Amniotic stem cell (primary cell): ENCODE measurements at regions not wholly inside any gene's neighbourhood (a gene's known extent, or its start where the extent isn't known, plus 50 kb on each side); places are given as distances from the start of the nearest gene placed in this dataset.
"Not testable (repeated sequence)": the region's sequence is repeated elsewhere in the genome, so short reads cannot be mapped to it uniquely, and the experiment has no call there.

ENCODE experiments used
- DNase-seq: peaks from one replicate; lab custom pipeline; 2025; lab: John Stamatoyannopoulos, UW

DNA sequence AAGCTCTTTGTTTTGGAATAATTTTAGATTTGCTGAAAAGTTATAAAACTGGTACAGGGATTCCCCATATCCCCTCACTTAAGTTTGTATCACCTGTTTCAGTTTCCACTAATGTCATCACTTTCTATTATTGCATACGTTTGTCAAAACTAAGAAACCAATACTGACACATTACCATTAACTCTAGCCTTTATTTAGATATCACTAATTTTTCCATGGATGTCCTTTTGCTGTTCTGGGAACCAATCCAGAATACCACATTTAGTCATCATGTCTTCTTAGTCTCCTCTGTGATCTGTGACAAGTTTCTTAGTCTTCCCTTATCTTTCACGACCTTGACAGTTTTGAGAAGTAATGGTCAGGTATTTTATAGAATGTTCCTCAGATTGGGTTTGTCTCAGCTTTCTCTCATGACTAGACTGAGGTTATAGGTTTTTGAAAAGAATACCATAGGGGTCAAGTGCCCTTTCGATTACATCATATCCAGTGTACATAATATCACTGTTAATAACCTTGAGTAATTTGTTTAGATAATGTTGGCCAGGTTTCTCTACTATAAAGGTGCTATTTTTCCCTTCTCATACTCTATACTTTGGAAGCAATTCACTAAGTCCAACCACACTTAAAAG, 51.9 kb upstream of the NMUR2 start:
- DNase-seq: no peak

DNA sequence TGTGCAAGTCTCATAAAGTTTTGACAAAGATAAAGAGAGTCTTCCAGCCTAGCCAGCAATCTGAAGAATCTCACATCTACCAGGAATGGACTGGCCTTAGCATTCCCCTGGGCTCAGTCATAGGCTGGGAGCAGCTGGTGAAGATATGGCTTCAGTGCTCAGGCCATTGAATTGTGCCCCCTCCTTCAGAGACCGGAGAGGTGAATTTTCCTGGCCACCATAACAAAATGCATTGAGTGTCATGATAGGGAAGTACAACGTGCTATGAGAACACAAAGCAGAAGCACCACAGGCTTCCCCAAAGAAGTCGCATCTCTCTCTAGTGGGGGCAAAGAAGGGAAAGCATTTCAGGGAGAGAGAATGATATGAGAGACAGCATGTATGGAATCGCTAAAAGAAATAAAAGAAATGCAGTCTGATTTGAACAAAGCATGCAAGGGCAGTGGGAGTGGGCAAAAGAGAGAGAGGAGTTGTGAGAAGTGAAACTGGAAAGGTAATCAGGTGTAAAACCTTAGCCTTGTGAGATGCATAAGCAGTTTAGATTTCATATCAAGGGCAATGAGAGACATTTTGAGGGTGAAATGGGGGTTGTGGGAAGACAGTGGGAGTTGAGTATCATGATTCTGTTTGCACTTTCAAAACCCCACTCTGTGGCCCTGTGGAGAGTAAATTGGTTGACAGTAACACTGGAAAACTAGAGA, 57.1 kb upstream of the NMUR2 start:
- DNase-seq: no peak

DNA sequence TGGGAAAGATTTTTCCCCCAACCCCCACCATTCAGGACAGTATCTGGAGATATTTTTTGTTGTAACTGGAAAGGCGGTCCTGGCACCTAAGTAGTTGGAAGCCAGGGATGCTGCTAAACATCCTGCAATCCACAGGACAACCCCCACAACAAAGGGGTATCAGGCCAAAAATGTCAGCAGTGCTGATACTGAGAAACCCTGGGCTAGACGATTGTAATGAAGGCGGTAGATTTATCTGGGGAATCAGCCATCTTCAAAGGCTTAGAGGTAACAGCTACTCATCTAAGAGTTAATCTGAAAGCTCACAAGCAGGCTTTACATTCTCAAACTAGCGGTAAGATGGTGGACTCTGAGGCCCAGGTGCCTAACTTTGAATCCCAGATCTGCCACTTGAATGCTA, 59.0 kb upstream of the NMUR2 start:
- DNase-seq: no peak

- DNase-seq: no peak
These were observed 60.1 kb upstream of the NMUR2 start for GRCh38 chr5:152465140-152465539.

DNA sequence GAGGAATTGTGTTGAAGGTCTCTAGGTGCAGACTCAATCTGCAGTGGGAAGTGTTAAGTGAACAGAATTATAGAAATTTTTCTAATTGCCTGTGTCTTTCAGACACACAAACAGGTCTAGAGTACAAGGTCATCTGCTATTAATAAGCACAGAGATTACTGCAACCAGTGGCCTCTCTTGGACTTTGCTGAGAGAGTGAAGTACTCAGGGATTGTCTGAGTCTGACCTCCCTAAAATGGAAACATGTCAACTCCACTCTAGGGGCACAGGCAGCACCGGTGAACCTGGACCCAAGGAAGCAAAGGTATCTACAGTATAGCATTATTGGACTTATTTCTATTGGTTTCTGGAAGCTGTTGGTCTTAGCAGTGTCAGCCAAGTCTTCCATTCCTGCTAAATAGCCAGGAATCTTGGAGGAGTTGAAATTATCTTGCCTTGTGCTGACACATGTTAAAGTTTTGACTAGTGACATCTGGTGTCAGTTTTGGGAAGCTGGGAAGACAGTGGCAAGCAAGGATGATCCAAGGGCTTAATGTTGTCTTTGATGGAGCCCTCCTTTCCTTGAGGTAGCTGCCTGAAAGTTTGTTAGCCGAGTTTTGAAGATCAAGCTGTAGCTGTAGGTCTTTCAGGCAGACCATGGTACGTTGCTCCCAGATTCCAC, 61.1 kb upstream of the NMUR2 start:
- DNase-seq: no peak

DNA sequence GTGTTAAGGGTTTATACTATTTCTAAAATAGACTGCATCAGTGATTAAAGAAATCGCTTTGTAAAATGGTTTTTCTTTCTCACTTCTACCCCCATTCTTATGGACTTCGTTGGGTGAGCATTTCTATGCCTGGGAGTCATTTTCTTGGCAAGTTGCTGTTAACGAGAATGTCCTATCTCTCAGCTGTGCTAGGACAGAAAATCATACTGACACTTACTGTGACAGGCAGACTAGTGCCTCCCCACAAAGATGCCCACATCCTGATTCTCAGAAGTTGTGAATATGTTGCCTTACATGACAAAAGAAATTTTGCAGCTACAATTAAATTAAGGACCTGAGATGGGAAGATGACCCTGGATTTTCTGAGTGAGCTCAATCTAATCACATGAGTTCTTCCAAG, 65.1 kb upstream of the NMUR2 start:
- DNase-seq: no peak

GRCh38 chr5:152472083-152472482, 67.0 kb upstream of the NMUR2 start:
- no peak for DNase-seq

- DNase-seq: no peak
These were observed 69.9 kb upstream of the NMUR2 start for GRCh38 chr5:152474961-152475360.

DNA sequence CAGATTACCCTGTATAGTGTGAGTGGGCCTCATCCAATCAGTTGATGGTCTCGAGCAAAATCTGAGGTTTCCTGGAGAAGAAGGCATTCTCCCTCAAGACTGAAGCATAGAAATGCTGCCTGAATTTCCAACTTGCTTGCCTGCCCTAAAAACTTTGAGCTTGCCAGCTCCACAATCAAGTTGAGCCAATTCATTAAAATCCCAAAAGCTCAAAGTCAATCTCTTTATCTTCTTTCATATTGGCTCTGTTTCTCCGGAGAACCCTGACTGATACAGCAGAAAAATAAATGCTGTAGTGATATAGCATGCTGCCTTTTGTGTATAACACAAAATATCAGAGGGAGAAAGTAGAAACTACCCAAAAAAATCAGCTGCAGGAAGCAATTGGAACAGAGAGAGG, 72.5 kb upstream of the NMUR2 start:
- no peak for DNase-seq

DNA sequence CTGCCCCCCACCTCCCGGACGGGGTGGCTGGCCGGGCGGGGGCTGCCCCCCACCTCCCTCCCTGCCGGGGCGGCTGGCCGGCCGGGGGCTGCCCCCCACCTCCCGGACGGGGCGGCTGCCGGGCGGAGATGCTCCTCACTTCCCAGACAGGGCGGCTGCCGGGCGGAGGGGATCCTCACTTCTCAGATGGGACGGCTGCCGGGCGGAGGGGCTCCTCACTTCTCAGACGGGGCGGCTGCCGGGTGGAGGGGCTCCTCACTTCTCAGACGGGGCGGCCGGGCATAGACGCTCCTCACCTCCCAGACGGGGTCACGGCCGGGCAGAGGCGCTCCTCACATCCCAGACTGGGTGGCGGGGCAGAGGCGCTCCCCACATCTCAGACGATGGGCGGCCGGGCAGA, 74.8 kb upstream of the NMUR2 start:
- DNase-seq: not testable (repeated sequence)

GRCh38 chr5:152480677-152481076, 75.6 kb upstream of the NMUR2 start:
- DNase-seq: not testable (repeated sequence)

DNA sequence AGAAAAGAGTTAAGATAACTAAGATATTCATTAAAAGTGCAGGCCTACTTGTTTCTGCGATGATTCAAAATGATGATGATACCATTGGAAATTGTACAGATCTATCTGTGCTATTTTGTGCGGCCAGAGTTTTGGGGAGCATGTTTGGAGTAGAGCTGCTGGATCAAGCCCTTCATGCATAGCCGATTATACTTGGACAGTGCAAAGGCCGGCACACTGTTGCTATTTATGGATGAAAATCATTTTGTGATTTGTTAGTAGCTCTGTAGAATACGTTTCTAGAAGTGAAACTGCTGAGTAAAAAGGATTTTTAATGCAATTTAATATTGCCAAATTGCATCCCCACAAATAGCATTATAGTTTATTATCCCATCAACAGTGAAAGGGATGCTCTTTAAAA, 82.1 kb upstream of the NMUR2 start:
- DNase-seq: no peak

- no peak for DNase-seq
These were observed 83.8 kb upstream of the NMUR2 start for GRCh38 chr5:152488869-152489268.

DNA sequence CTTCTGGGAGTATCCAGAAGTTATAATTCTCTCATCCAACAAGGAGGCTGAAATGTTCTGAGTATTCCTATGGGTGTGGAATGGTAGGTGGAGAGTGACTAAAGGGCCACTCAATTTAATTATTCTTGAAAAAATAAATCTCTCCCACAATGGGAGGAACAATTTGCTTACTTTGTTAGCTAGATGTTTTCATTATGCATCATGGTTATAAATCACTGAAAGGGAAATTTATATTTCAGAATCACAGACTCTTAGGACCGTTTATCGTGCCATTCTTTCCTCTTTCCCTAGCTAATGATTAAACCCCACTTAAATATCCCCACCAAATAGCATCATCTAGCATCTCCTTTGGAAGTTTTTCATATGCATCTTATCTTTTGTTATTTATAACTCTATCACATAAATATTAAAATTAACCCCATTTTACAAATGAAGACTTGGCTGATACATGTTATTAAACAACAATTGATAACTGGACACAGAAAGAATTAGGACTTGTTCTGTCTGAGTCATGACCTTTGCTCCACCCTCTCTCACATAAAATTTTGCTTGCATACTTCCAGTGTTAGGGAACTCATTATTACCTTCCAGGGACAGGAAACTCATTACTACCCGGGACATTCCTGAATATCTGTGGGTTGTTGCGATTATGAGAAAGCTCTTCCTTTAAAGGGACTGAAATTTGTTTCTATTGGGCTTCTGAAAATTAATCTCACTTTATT, 94.9 kb upstream of the NMUR2 start:
- DNase-seq: no peak

GRCh38 chr5:152501294-152501693, 96.2 kb upstream of the NMUR2 start:
- DNase-seq: no peak

- no peak for DNase-seq
These were observed 98.1 kb upstream of the NMUR2 start for GRCh38 chr5:152503206-152503605.

DNA sequence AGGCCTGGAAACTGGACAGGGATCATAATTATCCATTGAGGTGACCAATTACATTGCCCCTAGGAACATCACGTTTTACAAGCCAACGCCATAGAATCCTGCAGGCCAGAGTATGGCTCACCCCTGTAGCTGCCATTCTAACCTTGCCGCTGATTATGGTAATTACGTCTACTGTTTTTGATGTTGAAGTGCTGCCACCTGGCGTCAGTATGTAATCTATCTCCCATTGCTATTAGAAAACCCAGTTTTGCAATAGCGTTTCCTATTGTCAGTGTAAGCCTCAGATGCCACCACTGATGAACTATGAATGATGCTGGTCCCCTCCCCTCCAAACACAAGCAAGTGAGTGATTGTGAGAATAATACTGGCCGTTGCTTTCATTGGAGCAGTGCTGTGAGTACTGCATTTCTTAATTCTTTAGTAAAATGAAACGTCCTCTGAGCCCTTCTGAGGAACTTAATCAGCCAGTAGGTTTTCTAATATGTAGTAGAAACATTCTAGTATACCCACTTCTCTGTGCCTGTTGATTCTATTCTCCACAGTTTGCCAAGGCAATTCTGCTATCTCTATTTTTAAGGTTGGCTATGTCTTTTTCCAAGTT, 100.5 kb upstream of the NMUR2 start:
- no peak for DNase-seq

GRCh38 chr5:152511120-152511519, 106.0 kb upstream of the NMUR2 start:
- DNase-seq: no peak

DNA sequence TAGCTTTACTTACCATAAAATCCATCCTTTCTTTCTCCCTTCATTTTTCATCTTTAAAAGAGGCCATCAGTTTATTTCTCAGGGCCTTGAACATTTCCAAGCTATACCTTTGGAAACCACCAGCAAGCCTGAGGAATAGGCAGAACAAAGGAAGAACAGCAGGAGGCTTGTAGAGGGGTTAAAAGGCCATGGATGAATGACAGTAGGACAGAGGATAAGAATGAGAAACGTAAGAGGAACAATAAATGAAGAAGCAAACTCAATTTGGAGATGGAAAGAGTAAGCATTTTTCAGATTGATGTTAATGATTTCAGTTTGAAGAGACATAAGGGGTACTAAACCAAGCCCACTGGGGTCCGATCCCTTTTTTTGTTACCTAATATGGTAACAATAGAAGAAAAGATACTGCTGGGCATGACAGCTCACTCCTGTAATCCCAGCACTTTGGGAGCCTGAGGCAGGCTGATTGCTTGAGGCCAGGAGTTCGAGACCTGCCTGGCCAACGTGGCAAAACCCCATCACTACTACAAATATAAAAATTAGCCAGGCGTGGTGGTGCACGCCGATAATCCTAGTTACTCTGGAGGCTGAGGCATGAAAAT, 106.6 kb upstream of the NMUR2 start:
- no peak for DNase-seq

DNA sequence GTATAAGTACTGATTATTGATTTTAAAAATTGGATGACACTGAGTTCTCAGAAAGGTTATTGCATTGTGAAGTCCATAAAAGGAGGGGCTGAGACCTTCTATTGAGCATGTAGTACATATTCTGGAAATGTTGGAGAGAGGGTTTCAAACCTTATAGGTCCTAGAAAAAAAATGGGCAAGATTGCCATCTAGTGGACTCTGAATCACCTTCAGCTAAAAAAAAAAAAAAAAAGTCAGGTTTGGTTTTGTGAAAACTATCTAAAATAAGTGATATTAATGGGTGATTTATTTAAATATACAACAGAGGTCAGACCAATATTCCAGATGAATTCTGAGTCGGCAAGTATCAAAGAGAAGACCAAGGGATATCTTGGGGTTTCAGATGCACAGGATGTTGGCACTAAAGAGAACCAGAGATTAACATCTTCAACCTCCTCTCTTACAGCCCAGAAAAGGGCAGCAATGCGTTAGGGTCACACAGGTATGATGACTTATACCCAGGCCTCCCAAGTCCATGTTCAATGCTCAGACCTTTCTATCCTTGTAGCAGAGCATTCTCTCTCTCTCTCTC, 109.8 kb upstream of the NMUR2 start:
- no peak for DNase-seq

DNA sequence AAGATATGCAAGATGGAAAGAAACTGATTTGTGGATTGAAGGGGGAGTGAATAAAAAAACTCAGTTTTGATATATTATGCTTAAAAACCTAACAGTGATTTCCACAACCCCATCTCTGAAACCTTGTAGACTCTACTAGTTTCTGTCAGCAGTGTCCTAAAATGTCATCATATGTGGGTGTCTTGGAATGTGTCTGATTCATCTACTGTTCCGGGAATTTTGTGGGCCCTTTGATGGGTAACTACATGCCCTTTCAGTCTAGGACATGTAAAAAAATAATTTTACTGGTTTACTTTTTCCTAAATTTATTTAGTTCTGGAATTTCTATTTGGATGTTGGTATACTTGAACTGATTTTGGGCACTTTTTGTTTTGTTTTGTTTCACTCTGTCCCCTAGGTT, 118.9 kb upstream of the NMUR2 start:
- DNase-seq: no peak
